Activated naive CD4-positive, alpha-beta T cell treated with Interleukin-2 at 50 U/mL for 16 hours (primary cell): ENCODE measurements at regions not wholly inside any gene's neighbourhood (a gene's known extent, or its start where the extent isn't known, plus 50 kb on each side); places are given as distances from the start of the nearest gene placed in this dataset.

Source experiments
- DNase-seq: peaks from one replicate; pipeline ENCODE4 v3.0.0-alpha.2; 2020

GRCh38 chr5:152007653-152008335 is 83.1 kb upstream of the GLRA1 start:
- DNase-seq: no peak

GRCh38 chr5:152004095-152004494 is 79.4 kb upstream of the GLRA1 start:
- no peak for DNase-seq
